NOMO-1 treated with dmso at 0.1 percent for 144 hours (cell line): ENCODE measurements at regions not wholly inside any gene's neighbourhood (a gene's known extent, or its start where the extent isn't known, plus 50 kb on each side); places are given as distances from the start of the nearest gene placed in this dataset.
A peak's percentile ranks its signal among the peaks of the same experiment; 100 is the strongest.

Experiments used
- DNase-seq: peaks from one replicate; lab custom pipeline; 2025; ENCODE audit not compliant: unreplicated experiment; lab: John Stamatoyannopoulos, UW

- DNase-seq = no peak
These were observed 174.0 kb upstream of the PIEZO2 start for GRCh38 chr18:11323359-11323819.

GRCh38 chr18:11322716-11323115 lies 173.3 kb upstream of the PIEZO2 start:
- no peak for DNase-seq

- no peak for DNase-seq
These were observed 172.6 kb upstream of the PIEZO2 start for GRCh38 chr18:11322006-11322405.

- peak; percentile 37 for DNase-seq
These were observed 171.6 kb upstream of the PIEZO2 start for GRCh38 chr18:11320986-11321385.

GRCh38 chr18:11316546-11316945 lies 167.2 kb upstream of the PIEZO2 start:
- DNase-seq = no peak

- DNase-seq = peak; percentile 18
These were observed 161.2 kb upstream of the PIEZO2 start for GRCh38 chr18:11310476-11311086.

- no peak for DNase-seq
These were observed 159.8 kb upstream of the PIEZO2 start for GRCh38 chr18:11309172-11309571.

GRCh38 chr18:11308499-11308898 lies 159.1 kb upstream of the PIEZO2 start:
- DNase-seq = peak; percentile 17

GRCh38 chr18:11307716-11308115 lies 158.3 kb upstream of the PIEZO2 start:
- no peak for DNase-seq

DNA sequence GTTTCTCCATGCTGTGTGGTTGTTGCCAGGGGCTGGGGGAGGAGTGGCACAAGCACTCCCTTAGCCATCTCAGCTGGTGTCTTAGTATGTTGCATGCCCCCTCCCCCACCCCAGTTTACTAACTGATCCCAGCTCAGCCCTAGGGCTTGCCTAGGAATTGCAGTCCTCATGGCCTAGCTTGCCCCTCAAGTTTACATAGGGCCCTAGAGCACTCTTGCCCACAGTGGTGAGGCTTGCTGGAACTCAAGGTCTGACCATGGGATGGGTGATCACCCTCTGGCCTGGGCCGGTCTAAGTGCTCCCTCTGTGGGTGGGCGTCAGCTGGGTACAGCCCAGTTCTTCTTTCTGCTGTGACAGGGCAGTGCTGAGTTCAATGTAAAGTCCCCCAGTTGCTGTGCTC lies 156.1 kb upstream of the PIEZO2 start:
- no peak for DNase-seq

- no peak for DNase-seq
These were observed 155.6 kb upstream of the PIEZO2 start for GRCh38 chr18:11304928-11305327.

GRCh38 chr18:11296946-11297345 lies 147.6 kb upstream of the PIEZO2 start:
- no peak for DNase-seq

- DNase-seq = peak; percentile 44
These were observed 144.4 kb upstream of the PIEZO2 start for GRCh38 chr18:11293794-11294193.

- DNase-seq = no peak
These were observed 141.4 kb upstream of the PIEZO2 start for GRCh38 chr18:11290786-11291185.

DNA sequence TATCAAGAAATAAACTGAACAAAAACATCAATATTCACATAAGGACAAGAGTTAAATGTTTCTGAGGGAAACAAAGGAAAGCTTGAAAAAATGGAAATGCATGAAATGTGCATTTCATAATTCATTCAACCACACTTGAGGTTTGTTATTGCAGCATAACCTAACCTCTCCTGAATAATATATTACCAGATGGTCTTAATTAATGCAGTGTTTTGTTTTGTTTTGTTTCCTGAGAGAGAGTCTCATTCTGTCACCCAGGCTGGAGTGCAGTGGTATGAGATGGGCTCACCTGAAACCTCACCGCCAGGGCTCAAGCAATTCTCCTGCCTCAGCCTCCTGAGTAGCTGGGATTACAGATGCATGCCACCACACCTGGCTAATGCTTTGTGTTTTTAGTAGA lies 139.9 kb upstream of the PIEZO2 start:
- DNase-seq = no peak

DNA sequence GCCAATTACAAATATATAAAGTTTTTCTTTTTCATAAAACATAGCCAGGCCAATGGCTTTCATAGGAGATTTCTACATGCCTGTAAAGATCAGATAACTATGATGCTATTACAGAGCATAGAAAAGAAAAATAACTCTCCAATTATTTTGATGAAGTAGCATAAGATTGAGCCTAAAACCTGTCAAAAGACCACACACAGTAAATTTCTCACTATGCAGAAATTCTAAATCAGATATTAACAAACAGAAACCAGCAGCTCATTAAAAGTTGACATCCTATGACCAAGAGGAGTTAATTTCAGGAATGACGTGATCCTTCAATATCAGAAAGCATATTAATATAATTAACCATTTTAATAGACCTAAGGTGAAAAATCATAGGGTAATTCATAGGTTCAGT lies 139.0 kb upstream of the PIEZO2 start:
- no peak for DNase-seq

- DNase-seq = no peak
These were observed 137.1 kb upstream of the PIEZO2 start for GRCh38 chr18:11286431-11286830.

- DNase-seq = no peak
These were observed 135.4 kb upstream of the PIEZO2 start for GRCh38 chr18:11284811-11285210.

DNA sequence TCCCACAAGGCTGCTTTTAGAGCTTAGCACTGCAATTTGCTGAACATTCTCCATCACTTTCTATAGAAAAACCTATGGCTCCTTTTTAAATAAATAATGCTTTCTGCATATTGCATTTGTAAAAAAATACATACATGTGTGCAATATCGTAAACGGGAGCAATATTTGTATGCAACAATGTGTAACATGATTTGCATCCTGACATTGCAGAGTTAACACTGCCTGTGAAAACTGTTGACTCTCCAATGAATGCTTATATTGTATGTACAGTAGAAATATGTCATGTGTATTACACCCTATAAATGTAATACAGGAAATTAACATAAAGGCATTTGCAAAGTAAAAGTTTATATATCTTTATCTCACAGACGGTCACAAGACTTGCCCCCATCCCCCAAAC lies 135.0 kb upstream of the PIEZO2 start:
- DNase-seq = no peak

DNA sequence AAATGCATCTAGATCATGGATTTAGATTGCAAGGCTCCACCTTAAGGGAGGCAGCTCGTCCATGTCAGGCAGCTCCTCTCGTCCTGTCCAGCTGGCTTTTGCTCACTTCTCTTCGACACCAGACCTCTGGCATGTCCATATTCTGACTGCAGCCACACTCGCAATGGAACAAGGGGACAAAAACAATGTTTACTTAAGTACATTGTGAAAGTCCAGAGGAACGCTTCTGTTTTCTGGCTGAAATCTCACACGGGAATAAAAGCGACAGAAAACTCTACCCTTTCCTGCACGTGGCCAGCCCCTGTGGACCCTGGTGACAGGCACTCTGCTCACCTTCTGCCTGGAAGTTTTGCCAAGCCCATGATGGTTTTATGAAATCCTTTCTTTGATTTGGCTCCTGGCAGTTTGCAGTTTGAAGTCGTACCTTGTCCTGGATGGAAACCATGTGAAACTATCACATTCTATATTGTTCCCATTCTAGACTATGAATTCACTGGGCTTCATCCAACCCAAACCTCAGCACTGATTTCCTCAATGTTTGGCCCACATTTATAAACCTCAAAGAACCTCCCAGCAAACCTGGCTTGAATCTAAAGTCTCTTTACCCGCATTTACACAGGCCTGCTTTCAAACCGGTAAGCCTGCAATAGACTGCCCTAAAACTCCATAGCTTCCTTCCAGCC lies 134.3 kb upstream of the PIEZO2 start:
- no peak for DNase-seq

DNA sequence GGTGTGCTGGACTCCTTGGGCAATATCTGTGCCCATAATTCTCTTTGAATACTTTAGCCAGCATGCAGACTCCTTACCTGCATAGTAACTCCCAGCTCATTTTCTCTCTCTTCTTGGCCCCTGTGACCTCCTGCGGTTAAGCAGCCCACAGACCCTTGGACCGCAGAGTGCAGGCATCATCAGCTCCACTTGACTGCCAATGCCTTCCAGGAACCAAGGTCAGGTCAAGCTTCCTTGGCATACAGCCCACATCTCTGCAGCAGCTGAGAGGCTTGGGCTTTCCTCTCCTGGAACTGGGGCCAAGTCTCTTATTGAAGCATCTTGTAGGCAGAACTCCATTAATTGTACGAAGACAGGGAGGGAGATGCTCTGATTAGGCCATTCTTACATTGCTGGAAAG lies 130.1 kb upstream of the PIEZO2 start:
- DNase-seq = no peak

DNA sequence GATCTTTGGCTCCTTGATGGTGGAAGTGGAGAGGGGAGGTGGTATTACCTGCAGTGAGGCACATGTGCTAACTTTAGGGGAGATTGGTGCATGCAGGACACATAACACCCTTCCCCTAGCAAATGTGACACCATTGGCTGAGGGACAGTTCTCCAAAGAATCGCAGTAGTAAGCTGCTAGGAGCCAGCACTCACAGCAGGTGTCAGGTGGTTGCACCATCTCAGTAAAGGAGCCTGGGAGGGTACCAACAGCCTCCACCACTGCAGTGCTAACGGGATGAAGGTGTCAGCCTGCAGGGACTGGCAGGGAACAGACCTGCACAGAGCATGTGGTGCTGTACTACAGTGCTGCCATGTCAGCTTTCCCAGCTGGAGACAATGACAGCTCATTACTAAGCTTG lies 127.3 kb upstream of the PIEZO2 start:
- DNase-seq = no peak
